Glutamatergic neuron (in vitro differentiated cells): ENCODE measurements at regions not wholly inside any gene's neighbourhood (a gene's known extent, or its start where the extent isn't known, plus 50 kb on each side); places are given as distances from the start of the nearest gene placed in this dataset.

Source experiments
- DNase-seq: peaks from one replicate; pipeline ENCODE4 v3.0.0; 2022
- H3K27ac Mint-ChIP-seq: one replicate; pipeline ENCODE4 v1.8.0; 2020; ENCODE audit warnings: mild to moderate bottlenecking, mixed read lengths, inconsistent platforms; ENCODE audit not compliant: unreplicated experiment
- H3K27me3 Mint-ChIP-seq: one replicate; pipeline ENCODE4 v1.8.0; 2020; ENCODE audit warnings: mild to moderate bottlenecking, moderate library complexity, mixed read lengths, inconsistent platforms; ENCODE audit not compliant: unreplicated experiment
- H3K36me3 Mint-ChIP-seq: one replicate; pipeline ENCODE4 v1.8.0; 2020; ENCODE audit warnings: mild to moderate bottlenecking, mixed read lengths, inconsistent platforms; ENCODE audit not compliant: unreplicated experiment
- H3K4me1 Mint-ChIP-seq: one replicate; pipeline ENCODE4 v1.8.0; 2020; ENCODE audit warnings: mild to moderate bottlenecking, low read depth, mixed read lengths, inconsistent platforms; ENCODE audit not compliant: unreplicated experiment
- H3K4me3 Mint-ChIP-seq: one replicate; pipeline ENCODE4 v1.8.0; 2020; ENCODE audit warnings: mild to moderate bottlenecking, mixed read lengths, inconsistent platforms; ENCODE audit not compliant: unreplicated experiment
- H3K9me3 Mint-ChIP-seq: one replicate; pipeline ENCODE4 v1.8.0; 2020; ENCODE audit warnings: mild to moderate bottlenecking, moderate library complexity, mixed read lengths, inconsistent platforms; ENCODE audit not compliant: unreplicated experiment
- CTCF ChIP-seq: fragments of 200-600 bp; sonication (generic); IDR thresholded peaks from one replicate; pipeline ENCODE4 v1.5.0; 2021; ENCODE audit not compliant: partially characterized antibody, unreplicated experiment

GRCh38 chr18:41790687-41791086, 164.3 kb upstream of the PIK3C3 start:
- Mint-ChIP-seq H3K4me3 (no peak overlapping the region), H3K9me3 (no peaks in the 10 kb centered on the region), H3K4me1 (no peaks in the 10 kb centered on the region), H3K36me3 (no peaks in the 10 kb centered on the region), H3K27ac (no peak overlapping the region), H3K27me3 (no peaks in the 10 kb centered on the region)
- no peak for TF ChIP-seq CTCF
- no peak for DNase-seq

- no peak overlapping the region for H3K27ac Mint-ChIP-seq
- DNase-seq: no peak
- no peaks in the 10 kb centered on the region for H3K4me1 Mint-ChIP-seq
Observed at GRCh38 chr18:41789001-41789400, 166.0 kb upstream of the PIK3C3 start.

GRCh38 chr18:41783879-41784278, 171.2 kb upstream of the PIK3C3 start:
- Mint-ChIP-seq H3K36me3 (no peaks in the 10 kb centered on the region), H3K4me1 (no peaks in the 10 kb centered on the region), H3K4me3 (no peak overlapping the region), H3K27ac (no peak overlapping the region), H3K9me3 (no peaks in the 10 kb centered on the region), H3K27me3 (no peaks in the 10 kb centered on the region)
- no peak for TF ChIP-seq CTCF
- DNase-seq: no peak

More at GRCh38 chr18:41789001-41789400, 166.0 kb upstream of the PIK3C3 start:
- Mint-ChIP-seq H3K36me3 (no peaks in the 10 kb centered on the region), H3K9me3 (no peaks in the 10 kb centered on the region), H3K27me3 (no peaks in the 10 kb centered on the region), H3K4me3 (no peak overlapping the region)
- no peak for TF ChIP-seq CTCF

DNA sequence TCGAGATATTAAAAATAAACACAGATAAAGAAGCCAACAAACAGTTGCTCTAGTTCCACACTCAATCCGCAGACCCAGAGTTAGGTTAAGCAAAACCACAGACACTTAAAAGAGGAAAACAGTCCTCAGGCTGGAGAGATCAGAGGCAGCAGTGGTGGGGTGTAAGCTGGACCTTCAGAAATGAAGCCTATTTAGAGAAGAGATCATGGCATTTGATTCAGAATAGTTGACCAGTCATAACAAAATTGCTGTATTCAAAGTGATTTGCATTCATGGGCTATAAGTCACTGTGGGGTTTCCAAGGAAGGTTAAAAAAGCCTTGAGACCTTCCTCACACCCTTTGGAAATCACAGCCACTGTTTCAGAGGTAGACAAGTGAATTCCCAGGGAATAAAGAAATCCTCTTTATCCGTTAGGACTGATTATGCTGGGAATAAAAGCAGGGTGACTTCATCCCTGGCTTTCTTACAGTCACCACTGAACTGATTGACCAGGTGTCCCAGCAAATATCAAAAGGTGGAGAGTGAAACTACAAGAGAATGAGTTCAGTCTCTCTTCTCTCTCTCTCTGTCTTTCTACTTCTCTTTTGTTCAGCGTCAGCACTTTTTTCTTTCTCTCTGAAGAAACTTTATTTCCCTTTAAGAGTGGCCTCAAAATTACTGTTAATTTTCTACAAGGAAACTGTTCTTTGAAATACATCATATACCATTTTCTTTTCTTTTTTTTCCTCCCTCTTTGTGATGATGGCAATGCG, 171.8 kb upstream of the PIK3C3 start:
- Mint-ChIP-seq H3K9me3 (no peaks in the 10 kb centered on the region), H3K27me3 (no peaks in the 10 kb centered on the region), H3K4me1 (no peaks in the 10 kb centered on the region), H3K36me3 (no peaks in the 10 kb centered on the region), H3K27ac (no peak overlapping the region), H3K4me3 (no peak overlapping the region)
- no peak for DNase-seq
- TF ChIP-seq CTCF: no peak

DNA sequence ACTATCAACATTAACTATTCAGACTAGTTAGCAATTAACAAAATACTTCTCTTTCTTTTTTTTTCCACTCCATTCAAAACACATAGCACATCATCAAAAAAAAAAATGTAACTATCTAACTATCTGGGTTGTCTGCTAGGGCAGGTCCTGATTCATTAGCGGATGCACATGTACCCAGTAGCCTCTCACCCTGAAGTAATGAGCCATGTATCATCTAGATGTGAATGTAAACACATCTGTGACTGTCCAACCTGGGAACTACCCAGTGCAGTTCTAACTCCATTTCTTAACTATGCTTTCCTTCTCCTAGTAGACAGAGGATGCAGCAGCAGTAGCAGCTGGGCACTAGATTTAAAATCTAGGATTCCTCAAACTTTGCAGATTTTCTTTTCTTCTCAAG, 183.1 kb upstream of the PIK3C3 start:
- no peak overlapping the region for H3K4me3 Mint-ChIP-seq
- peaks cover 1% of the 10 kb centered on the region for H3K9me3 Mint-ChIP-seq
- no peaks in the 10 kb centered on the region for H3K36me3 Mint-ChIP-seq
- no peak for DNase-seq
- H3K4me1 Mint-ChIP-seq: no peaks in the 10 kb centered on the region
- no peaks in the 10 kb centered on the region for H3K27me3 Mint-ChIP-seq
- no peak overlapping the region for H3K27ac Mint-ChIP-seq
- no peak for TF ChIP-seq CTCF
